Lower leg skin (tissue), 3 donors: ENCODE measurements at regions not wholly inside any gene's neighbourhood (a gene's known extent, or its start where the extent isn't known, plus 50 kb on each side); places are given as distances from the start of the nearest gene placed in this dataset.

Experiments
- POLR2A ChIP-seq, 2 donors: fragments of 450-650 bp; IDR thresholded peaks; one replicate each; pipeline ENCODE4 v1.6.1; 2016 to 2017; ENCODE audit warnings: antibody characterized with exemption in 2 of 2, mild to moderate bottlenecking in 1 of 2, moderate library complexity in 1 of 2
- TF ChIP-seq, protein P1 (sequence below), 3 donors: fragments of 450-650 bp; IDR thresholded peaks; one replicate each; pipeline ENCODE4 v1.5.1; 2016; ENCODE audit warnings: antibody characterized with exemption in 3 of 3, mild to moderate bottlenecking in 3 of 3, moderate library complexity in 2 of 3

DNA sequence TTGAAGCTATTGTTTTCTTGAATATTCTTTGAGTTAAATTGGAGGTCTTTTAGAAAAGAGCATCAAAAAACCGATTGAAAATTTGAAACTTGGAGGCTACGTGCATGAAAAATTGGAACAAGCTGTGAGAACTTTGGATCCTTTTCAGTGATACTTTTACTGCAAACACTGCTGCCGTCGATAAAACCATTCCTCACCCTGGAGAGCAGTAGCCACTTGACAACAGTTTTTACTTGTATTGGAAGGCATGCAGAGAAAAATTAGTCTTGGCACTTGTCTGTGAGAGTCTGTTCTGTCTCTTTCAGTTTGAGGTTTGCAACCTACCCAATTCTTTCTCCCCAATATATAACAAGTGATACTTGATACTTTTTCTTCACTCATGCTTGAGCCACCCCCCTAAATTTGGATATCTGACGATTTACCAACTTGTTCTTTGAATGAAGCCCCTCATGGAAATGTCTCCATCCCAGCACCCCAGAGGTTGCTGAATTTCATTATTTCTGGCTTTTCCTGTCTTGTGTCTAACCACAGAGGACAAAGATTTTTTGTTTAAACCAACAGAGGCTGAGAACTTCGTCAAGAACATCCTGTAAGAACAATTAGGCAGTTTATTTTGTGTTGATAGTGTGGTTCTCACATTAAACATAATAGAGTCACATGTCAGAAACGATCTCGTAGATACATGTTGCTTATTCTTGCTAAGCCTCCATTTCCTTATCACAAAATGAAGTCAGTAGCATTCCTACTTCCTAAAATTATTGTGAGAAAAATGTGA lies 307.3 kb upstream of the PLSCR5 start:
- TF ChIP-seq, protein P1, sequence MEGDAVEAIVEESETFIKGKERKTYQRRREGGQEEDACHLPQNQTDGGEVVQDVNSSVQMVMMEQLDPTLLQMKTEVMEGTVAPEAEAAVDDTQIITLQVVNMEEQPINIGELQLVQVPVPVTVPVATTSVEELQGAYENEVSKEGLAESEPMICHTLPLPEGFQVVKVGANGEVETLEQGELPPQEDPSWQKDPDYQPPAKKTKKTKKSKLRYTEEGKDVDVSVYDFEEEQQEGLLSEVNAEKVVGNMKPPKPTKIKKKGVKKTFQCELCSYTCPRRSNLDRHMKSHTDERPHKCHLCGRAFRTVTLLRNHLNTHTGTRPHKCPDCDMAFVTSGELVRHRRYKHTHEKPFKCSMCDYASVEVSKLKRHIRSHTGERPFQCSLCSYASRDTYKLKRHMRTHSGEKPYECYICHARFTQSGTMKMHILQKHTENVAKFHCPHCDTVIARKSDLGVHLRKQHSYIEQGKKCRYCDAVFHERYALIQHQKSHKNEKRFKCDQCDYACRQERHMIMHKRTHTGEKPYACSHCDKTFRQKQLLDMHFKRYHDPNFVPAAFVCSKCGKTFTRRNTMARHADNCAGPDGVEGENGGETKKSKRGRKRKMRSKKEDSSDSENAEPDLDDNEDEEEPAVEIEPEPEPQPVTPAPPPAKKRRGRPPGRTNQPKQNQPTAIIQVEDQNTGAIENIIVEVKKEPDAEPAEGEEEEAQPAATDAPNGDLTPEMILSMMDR (IDR thresholded peaks at IDR 0.05), result no peak
- no peak for TF ChIP-seq POLR2A (IDR thresholded peaks at IDR 0.05)
